Endothelial cell of umbilical vein (primary cell): ENCODE measurements at regions not wholly inside any gene's neighbourhood (a gene's known extent, or its start where the extent isn't known, plus 50 kb on each side); places are given as distances from the start of the nearest gene placed in this dataset.

Source experiments
- BruUV-seq: library from RNA; stranded (reverse); fragments of 400-500 nt; replicated peaks from 2 replicates; lab custom pipeline; 2021; lab: Mats Ljungman, UMichigan
- CTCF ChIA-PET: fragments of 300-600, 350-600 bp; sonication (Branson Sonifier 250); formaldehyde crosslinking; loops from one replicate; lab custom pipeline; 2021; ENCODE audit warnings: antibody characterized with exemption, inconsistent platforms; lab: Charles Lee
- POLR2A ChIA-PET: fragments of 300-600, 350-600 bp; sonication (Branson Sonifier 250); formaldehyde crosslinking; loops from one replicate; lab custom pipeline; 2021; ENCODE audit warnings: antibody characterized with exemption, inconsistent platforms; lab: Charles Lee
- DNase-seq: peaks from one replicate; pipeline ENCODE4 v3.0.0-alpha.2; 2011; ENCODE audit warnings: low read depth, low spot score
- FAIRE-seq: peaks from 2 replicates; lab custom pipeline; 2011; peaks lifted over from hg19 to GRCh38; lab: Jason Lieb, UNC
- H2AFZ ChIP-seq: 2 replicates; pipeline ENCODE4 v1.6.0; 2012; ENCODE audit warnings: low read depth, low read length, control low read depth, inconsistent platforms
- H3K27ac ChIP-seq: 2 replicates; pipeline ENCODE4 v1.5.1; 2011; ENCODE audit warnings: low read depth, mild to moderate bottlenecking, control low read depth, low read length, moderate library complexity; ENCODE audit not compliant: insufficient read depth
- H3K27me3 ChIP-seq, 2 experiments: 2 replicates each; pipeline versions ENCODE4 v1.6.0 to v1.6.1; 2011; ENCODE audit warnings: low read length in 2 of 2, mixed read lengths in 1 of 2; ENCODE audit not compliant: control insufficient read depth in 2 of 2, insufficient read depth in 2 of 2
- H3K36me3 ChIP-seq, 2 experiments: 2 replicates in 1 of 2; 3 replicates in 1 of 2; pipeline ENCODE4 v1.5.1; 2011; ENCODE audit warnings: low read length in 2 of 2, mild to moderate bottlenecking in 1 of 2, moderate library complexity in 1 of 2; ENCODE audit not compliant: control insufficient read depth in 2 of 2, insufficient read depth in 2 of 2; ENCODE audit errors: extremely low read depth in 1 of 2
- H3K4me1 ChIP-seq: 3 replicates; pipeline ENCODE4 v1.5.1; 2011; ENCODE audit warnings: mild to moderate bottlenecking, low read length; ENCODE audit not compliant: control insufficient read depth, insufficient read depth; ENCODE audit errors: extremely low read depth
- H3K4me2 ChIP-seq: 2 replicates; pipeline ENCODE4 v1.6.1; 2011; ENCODE audit warnings: low read length, control low read depth, mixed read lengths; ENCODE audit not compliant: insufficient read depth
- H3K4me3 ChIP-seq, 3 experiments: fragments of 200-600 bp in 1 of 3; sonication (generic), shearing (Covaris generic) in 1 of 3; replicated peaks in 1 of 3; 2 replicates each; pipeline ENCODE4 v1.5.1; 2011 to 2016; ENCODE audit warnings: control low read depth in 3 of 3, low read length in 3 of 3, mild to moderate bottlenecking in 2 of 3, inconsistent platforms in 1 of 3, low read depth in 1 of 3, moderate library complexity in 1 of 3; ENCODE audit not compliant: insufficient read depth in 1 of 3
- H3K79me2 ChIP-seq: 2 replicates; pipeline ENCODE4 v1.6.0; 2012; ENCODE audit warnings: low read length, inconsistent platforms; ENCODE audit not compliant: control insufficient read depth, insufficient read depth
- H3K9ac ChIP-seq: replicated peaks from 2 replicates; pipeline ENCODE3; 2011; ENCODE audit warnings: low read length, control low read depth; ENCODE audit not compliant: insufficient read depth; ENCODE audit errors: extremely low read depth
- H3K9me1 ChIP-seq: replicated peaks from 3 replicates; pipeline ENCODE4 v1.6.0; 2011; ENCODE audit warnings: mild to moderate bottlenecking, low read length; ENCODE audit not compliant: control insufficient read depth, insufficient read depth; ENCODE audit errors: extremely low read depth
- H3K9me3 ChIP-seq: replicated peaks from 2 replicates; pipeline ENCODE4 v1.5.1; 2012; ENCODE audit warnings: low read length, inconsistent platforms; ENCODE audit not compliant: control insufficient read depth, insufficient read depth
- H4K20me1 ChIP-seq: replicated peaks from 2 replicates; pipeline ENCODE3; 2011; ENCODE audit warnings: mild to moderate bottlenecking, low read length; ENCODE audit not compliant: control insufficient read depth, insufficient read depth; ENCODE audit errors: extremely low read depth
- EZH2 ChIP-seq: IDR thresholded peaks from 2 replicates; pipeline ENCODE4 v1.6.1; 2012; ENCODE audit warnings: borderline replicate concordance, low read depth, mild to moderate bottlenecking, moderate library complexity, low read length, inconsistent platforms; ENCODE audit not compliant: severe bottlenecking
- FOS ChIP-seq: IDR thresholded peaks from 2 replicates; pipeline ENCODE4 v1.6.1; 2011; ENCODE audit warnings: mild to moderate bottlenecking, low read length, moderate library complexity, borderline replicate concordance; ENCODE audit not compliant: insufficient read depth
- GATA2 ChIP-seq: IDR thresholded peaks from 2 replicates; pipeline ENCODE4 v1.7.0; 2011; ENCODE audit warnings: low read depth, mild to moderate bottlenecking, moderate library complexity, mixed read lengths, low read length; ENCODE audit not compliant: insufficient read length, insufficient read depth
- JUN ChIP-seq: IDR thresholded peaks from 2 replicates; pipeline ENCODE4 v1.6.1; 2011; ENCODE audit warnings: borderline replicate concordance, low read depth; ENCODE audit not compliant: insufficient read length, insufficient read depth
- MYC ChIP-seq: IDR thresholded peaks from one replicate; pipeline ENCODE4 v1.6.1; 2011; ENCODE audit warnings: mild to moderate bottlenecking, low read depth, low read length
- POLR2A ChIP-seq: IDR thresholded peaks from 2 replicates; pipeline ENCODE4 v1.6.1; 2012; ENCODE audit warnings: low read depth, mild to moderate bottlenecking, control low read depth, low read length
- POLR2AphosphoS5 ChIP-seq: IDR thresholded peaks from 2 replicates; pipeline ENCODE4 v1.6.1; 2012; ENCODE audit warnings: low read depth, mild to moderate bottlenecking, control low read depth, low read length, moderate library complexity; ENCODE audit not compliant: insufficient read depth
- dilution Hi-C: fragments of 300-500 bp; cut with MboI; formaldehyde crosslinking; loops from one replicate; pipeline ENCODE4 v1.15.0; 2019; ENCODE audit warnings: low sequenced_read_pairs; ENCODE audit not compliant: extremely low pct_ligation_motif_present
- intact Hi-C: fragments of 100-400 bp; cut with micrococcal nuclease; formaldehyde crosslinking; loops from one replicate; pipeline ENCODE4 v1.10.0; 2022
- TF ChIP-seq, protein P1 (sequence below): IDR thresholded peaks from 2 replicates; pipeline ENCODE4 v1.6.1; 2011; ENCODE audit not compliant: insufficient read depth, insufficient read length
- TF ChIP-seq, protein P2 (sequence below), 2 donors: IDR thresholded peaks; 1 replicate in 1 of 2; 2 replicates in 1 of 2; pipeline ENCODE4 v1.5.1; 2011; ENCODE audit warnings: low read length in 2 of 2, mild to moderate bottlenecking in 2 of 2, moderate library complexity in 2 of 2, control low read depth in 1 of 2, inconsistent platforms in 1 of 2, low read depth in 1 of 2; ENCODE audit not compliant: insufficient read depth in 1 of 2; ENCODE audit errors: extremely low read depth in 1 of 2

DNA sequence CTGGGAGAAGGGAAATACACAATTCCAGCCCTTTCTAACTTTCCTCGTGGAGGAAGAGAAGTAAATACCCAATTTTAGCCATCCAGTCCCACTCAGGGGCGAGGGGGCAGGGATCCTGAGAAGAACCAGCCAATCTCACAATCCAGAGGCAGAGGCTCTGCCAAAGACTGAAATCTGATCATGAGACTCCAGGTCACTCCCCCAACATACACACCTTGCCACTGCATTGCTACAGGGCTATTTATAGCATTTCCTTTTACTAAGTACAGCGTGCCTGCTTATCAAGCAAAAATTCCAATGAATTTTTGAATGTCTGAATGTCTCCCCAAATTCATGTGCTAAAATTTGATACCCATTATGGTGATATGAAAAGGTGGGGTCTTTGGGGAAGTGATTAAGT, 1687.5 kb downstream of the EFNB2 start:
- POLR2A ChIA-PET: no interaction called here
- intact Hi-C loops: no loop called here
- FAIRE-seq: no peak

More for the DNA sequence above, 1687.5 kb downstream of the EFNB2 start:
- no peaks in the 10 kb centered on the region for H3K27me3 ChIP-seq
- CTCF ChIA-PET: no interaction called here
- no peak for TF ChIP-seq POLR2AphosphoS5
- TF ChIP-seq, protein P1, sequence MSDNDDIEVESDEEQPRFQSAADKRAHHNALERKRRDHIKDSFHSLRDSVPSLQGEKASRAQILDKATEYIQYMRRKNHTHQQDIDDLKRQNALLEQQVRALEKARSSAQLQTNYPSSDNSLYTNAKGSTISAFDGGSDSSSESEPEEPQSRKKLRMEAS: no peak
- no peak for TF ChIP-seq EZH2
- TF ChIP-seq JUN: no peak
- TF ChIP-seq, protein P2, sequence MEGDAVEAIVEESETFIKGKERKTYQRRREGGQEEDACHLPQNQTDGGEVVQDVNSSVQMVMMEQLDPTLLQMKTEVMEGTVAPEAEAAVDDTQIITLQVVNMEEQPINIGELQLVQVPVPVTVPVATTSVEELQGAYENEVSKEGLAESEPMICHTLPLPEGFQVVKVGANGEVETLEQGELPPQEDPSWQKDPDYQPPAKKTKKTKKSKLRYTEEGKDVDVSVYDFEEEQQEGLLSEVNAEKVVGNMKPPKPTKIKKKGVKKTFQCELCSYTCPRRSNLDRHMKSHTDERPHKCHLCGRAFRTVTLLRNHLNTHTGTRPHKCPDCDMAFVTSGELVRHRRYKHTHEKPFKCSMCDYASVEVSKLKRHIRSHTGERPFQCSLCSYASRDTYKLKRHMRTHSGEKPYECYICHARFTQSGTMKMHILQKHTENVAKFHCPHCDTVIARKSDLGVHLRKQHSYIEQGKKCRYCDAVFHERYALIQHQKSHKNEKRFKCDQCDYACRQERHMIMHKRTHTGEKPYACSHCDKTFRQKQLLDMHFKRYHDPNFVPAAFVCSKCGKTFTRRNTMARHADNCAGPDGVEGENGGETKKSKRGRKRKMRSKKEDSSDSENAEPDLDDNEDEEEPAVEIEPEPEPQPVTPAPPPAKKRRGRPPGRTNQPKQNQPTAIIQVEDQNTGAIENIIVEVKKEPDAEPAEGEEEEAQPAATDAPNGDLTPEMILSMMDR (IDR thresholded peaks at IDR 0.05; ENCODE audit: extremely low read depth in 1 of 2, insufficient read depth in 1 of 2, low read depth in 1 of 2, low read length in 2 of 2): no peak
- no peak for TF ChIP-seq FOS
- TF ChIP-seq MYC: no peak
- no peak for TF ChIP-seq GATA2
- TF ChIP-seq POLR2A: no peak
- H3K79me2 ChIP-seq: no peaks in the 10 kb centered on the region
- dilution Hi-C loops: no loop called here
- H3K9me1 ChIP-seq: no peaks in the 10 kb centered on the region
- DNase-seq: no peak
- no peak overlapping the region for H3K9ac ChIP-seq
- H3K4me3 ChIP-seq: no peak overlapping the region
- no peak overlapping the region for H3K4me2 ChIP-seq
- H3K27ac ChIP-seq: no peak overlapping the region
- no peaks in the 10 kb centered on the region for H3K4me1 ChIP-seq
- no TSS peak for BruUV-seq
- H4K20me1 ChIP-seq: no peaks in the 10 kb centered on the region
- no peak overlapping the region for H2AFZ ChIP-seq
- H3K36me3 ChIP-seq: no peaks in the 10 kb centered on the region
- no peaks in the 10 kb centered on the region for H3K9me3 ChIP-seq
